Osteocyte (in vitro differentiated cells): ENCODE measurements at regions not wholly inside any gene's neighbourhood (a gene's known extent, or its start where the extent isn't known, plus 50 kb on each side); places are given as distances from the start of the nearest gene placed in this dataset.
A peak's percentile ranks its signal among the peaks of the same experiment; 100 is the strongest.
"Not testable (repeated sequence)": the region's sequence is repeated elsewhere in the genome, so short reads cannot be mapped to it uniquely, and the experiment has no call there.

ENCODE experiments used
- DNase-seq: peaks from one replicate; pipeline ENCODE4 v3.0.0; 2021; ENCODE audit warnings: mixed read lengths; ENCODE audit not compliant: unreplicated experiment; ENCODE audit errors: extremely low spot score
- H3K27ac Mint-ChIP-seq: one replicate; pipeline ENCODE4 v1.8.0; 2021; ENCODE audit warnings: mild to moderate bottlenecking, mixed read lengths; ENCODE audit not compliant: unreplicated experiment
- H3K27me3 Mint-ChIP-seq: one replicate; pipeline ENCODE4 v1.8.0; 2021; ENCODE audit warnings: mixed read lengths; ENCODE audit not compliant: unreplicated experiment
- H3K36me3 Mint-ChIP-seq: one replicate; pipeline ENCODE4 v1.8.0; 2021; ENCODE audit warnings: mixed read lengths; ENCODE audit not compliant: unreplicated experiment
- H3K4me1 Mint-ChIP-seq: one replicate; pipeline ENCODE4 v1.8.0; 2021; ENCODE audit warnings: mixed read lengths; ENCODE audit not compliant: unreplicated experiment
- H3K4me3 Mint-ChIP-seq: one replicate; pipeline ENCODE4 v1.8.0; 2021; ENCODE audit warnings: mild to moderate bottlenecking, moderate library complexity, mixed read lengths; ENCODE audit not compliant: unreplicated experiment
- H3K9me3 Mint-ChIP-seq: one replicate; pipeline ENCODE4 v1.8.0; 2021; ENCODE audit warnings: mixed read lengths; ENCODE audit not compliant: unreplicated experiment
- TF ChIP-seq, protein P1 (sequence below): fragments of 200-600 bp; sonication (generic); IDR thresholded peaks from 2 replicates; pipeline ENCODE4 v1.5.0; 2021; ENCODE audit warnings: antibody characterized with exemption, mild to moderate bottlenecking, moderate library complexity

DNA sequence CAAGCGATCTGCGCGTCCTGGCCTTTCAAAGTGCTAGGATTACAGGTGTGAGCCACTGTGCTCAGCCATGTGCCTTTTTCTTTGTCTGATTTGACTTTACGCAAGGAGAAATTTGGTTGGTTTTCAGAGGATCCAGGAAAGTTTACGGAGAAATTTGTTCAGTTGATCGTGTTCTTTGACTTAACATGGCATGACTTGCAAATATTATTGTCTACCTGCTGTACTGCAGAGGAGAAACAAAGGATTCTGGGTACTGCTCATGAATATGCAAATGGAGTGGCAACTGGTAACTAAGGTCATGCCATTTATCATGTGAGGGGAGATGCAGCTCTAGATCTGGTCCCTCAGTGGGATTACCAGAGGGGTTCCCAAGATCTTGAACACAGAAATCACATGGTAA is 68.8 kb upstream of the CHD6 start:
- no peak overlapping the region for H3K4me3 Mint-ChIP-seq
- no peaks in the 10 kb centered on the region for H3K4me1 Mint-ChIP-seq
- TF ChIP-seq, protein P1, sequence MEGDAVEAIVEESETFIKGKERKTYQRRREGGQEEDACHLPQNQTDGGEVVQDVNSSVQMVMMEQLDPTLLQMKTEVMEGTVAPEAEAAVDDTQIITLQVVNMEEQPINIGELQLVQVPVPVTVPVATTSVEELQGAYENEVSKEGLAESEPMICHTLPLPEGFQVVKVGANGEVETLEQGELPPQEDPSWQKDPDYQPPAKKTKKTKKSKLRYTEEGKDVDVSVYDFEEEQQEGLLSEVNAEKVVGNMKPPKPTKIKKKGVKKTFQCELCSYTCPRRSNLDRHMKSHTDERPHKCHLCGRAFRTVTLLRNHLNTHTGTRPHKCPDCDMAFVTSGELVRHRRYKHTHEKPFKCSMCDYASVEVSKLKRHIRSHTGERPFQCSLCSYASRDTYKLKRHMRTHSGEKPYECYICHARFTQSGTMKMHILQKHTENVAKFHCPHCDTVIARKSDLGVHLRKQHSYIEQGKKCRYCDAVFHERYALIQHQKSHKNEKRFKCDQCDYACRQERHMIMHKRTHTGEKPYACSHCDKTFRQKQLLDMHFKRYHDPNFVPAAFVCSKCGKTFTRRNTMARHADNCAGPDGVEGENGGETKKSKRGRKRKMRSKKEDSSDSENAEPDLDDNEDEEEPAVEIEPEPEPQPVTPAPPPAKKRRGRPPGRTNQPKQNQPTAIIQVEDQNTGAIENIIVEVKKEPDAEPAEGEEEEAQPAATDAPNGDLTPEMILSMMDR: no peak
- no peaks in the 10 kb centered on the region for H3K9me3 Mint-ChIP-seq
- H3K27ac Mint-ChIP-seq: no peak overlapping the region
- peaks cover 17% of the 10 kb centered on the region for H3K27me3 Mint-ChIP-seq
- no peaks in the 10 kb centered on the region for H3K36me3 Mint-ChIP-seq
- no peak for DNase-seq

- H3K36me3 Mint-ChIP-seq, H3K27ac Mint-ChIP-seq, H3K9me3 Mint-ChIP-seq, H3K4me1 Mint-ChIP-seq, H3K4me3 Mint-ChIP-seq: not testable (repeated sequence)
- DNase-seq: peak; percentile 63
- peaks cover 17% of the 10 kb centered on the region for H3K27me3 Mint-ChIP-seq
These were observed 67.0 kb upstream of the CHD6 start for GRCh38 chr20:41685145-41685544.

DNA sequence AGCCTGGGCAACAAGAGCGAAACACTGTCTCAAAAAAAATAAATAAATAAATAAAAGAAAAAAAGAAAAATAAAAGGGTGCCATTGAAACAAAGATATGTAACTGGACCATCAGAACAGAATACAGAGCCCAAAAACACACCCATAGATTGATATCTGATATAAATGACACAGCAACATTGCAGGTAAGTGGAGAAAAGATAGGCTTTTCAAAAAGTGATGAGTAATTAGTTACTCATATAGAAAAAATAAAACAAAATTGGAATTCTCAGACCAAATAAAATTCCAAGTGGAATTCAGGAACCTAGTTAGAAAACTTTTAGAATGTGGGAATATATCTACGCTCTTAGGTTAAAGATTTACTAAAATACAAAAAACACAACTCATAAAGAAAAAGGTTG is 60.6 kb upstream of the CHD6 start:
- Mint-ChIP-seq H3K4me3 (no peak overlapping the region), H3K4me1 (no peaks in the 10 kb centered on the region), H3K36me3 (no peaks in the 10 kb centered on the region), H3K9me3 (no peaks in the 10 kb centered on the region), H3K27me3 (peaks cover 30% of the 10 kb centered on the region), H3K27ac (no peak overlapping the region)
- TF ChIP-seq, protein P1: no peak
- DNase-seq: no peak

DNA sequence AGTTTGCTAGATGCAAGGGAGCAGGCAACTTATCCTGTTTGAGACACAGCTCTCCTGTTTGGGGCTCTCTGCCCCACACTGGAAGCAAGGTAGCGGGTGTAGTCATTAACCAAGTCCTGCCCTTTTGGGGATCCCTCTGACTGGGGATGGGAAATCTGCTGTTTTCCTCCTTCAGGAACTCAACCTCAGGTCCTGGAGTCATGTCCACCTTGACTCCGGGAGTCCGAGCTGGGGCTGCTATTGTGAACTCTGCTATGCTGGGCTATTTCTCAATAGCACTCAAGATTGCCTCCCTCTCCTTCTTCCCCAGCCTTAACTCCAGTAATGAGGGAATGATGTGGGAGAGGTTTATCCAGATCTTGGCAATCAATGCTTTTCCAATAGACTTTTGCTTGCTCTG is 54.1 kb upstream of the CHD6 start:
- peaks cover 41% of the 10 kb centered on the region for H3K27me3 Mint-ChIP-seq
- H3K9me3 Mint-ChIP-seq: no peaks in the 10 kb centered on the region
- H3K27ac Mint-ChIP-seq: no peak overlapping the region
- no peaks in the 10 kb centered on the region for H3K36me3 Mint-ChIP-seq
- TF ChIP-seq, protein P1: no peak
- peak; percentile 51 for DNase-seq
- no peak overlapping the region for H3K4me3 Mint-ChIP-seq
- H3K4me1 Mint-ChIP-seq: no peaks in the 10 kb centered on the region

DNA sequence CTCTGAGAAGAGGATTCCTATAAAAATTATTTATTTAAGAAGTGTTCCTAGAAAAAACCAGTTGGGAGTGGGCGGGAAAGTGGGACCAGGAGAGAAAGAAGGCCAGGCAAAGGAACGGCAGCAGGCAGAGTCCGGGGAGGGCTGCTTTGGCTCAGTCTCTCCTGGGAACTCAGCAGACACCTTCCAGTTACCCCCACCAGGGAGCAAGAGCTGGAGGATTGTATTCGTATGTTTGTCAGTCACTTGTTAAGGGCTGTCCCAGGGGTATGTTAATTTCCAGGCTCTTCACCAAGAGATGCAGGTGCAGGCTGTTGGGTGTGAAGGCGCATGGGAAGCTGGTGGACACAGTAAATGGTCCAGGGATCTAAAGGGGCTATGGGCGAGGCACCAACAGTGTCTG is 53.0 kb upstream of the CHD6 start:
- Mint-ChIP-seq H3K9me3 (no peaks in the 10 kb centered on the region), H3K4me1 (no peaks in the 10 kb centered on the region), H3K4me3 (no peak overlapping the region), H3K36me3 (no peaks in the 10 kb centered on the region), H3K27me3 (peaks cover 34% of the 10 kb centered on the region), H3K27ac (no peak overlapping the region)
- TF ChIP-seq, protein P1: no peak
- DNase-seq: no peak

- Mint-ChIP-seq H3K27me3 (peaks cover 33% of the 10 kb centered on the region), H3K4me3 (no peak overlapping the region), H3K27ac (no peak overlapping the region), H3K9me3 (no peaks in the 10 kb centered on the region), H3K4me1 (no peaks in the 10 kb centered on the region), H3K36me3 (no peaks in the 10 kb centered on the region)
- DNase-seq: peak; percentile 32
- TF ChIP-seq, protein P1: no peak
These were observed 52.5 kb upstream of the CHD6 start for GRCh38 chr20:41670631-41671030.
